Stimulated activated CD4-positive, alpha-beta T cell treated with anti-CD3 and anti-CD28 coated beads, Interleukin-12 subunit alpha, Interleukin-12 subunit beta, amount 100 ng/mL, for 48 hours (primary cell): ENCODE measurements at regions not wholly inside any gene's neighbourhood (a gene's known extent, or its start where the extent isn't known, plus 50 kb on each side); places are given as distances from the start of the nearest gene placed in this dataset.
"Not testable (repeated sequence)": the region's sequence is repeated elsewhere in the genome, so short reads cannot be mapped to it uniquely, and the experiment has no call there.

Experiments used
- DNase-seq, 3 donors: peaks; one replicate each; pipeline ENCODE4 v3.0.0-alpha.2; 2020; ENCODE audit warnings: low read depth in 2 of 3, low spot score in 1 of 3

DNA sequence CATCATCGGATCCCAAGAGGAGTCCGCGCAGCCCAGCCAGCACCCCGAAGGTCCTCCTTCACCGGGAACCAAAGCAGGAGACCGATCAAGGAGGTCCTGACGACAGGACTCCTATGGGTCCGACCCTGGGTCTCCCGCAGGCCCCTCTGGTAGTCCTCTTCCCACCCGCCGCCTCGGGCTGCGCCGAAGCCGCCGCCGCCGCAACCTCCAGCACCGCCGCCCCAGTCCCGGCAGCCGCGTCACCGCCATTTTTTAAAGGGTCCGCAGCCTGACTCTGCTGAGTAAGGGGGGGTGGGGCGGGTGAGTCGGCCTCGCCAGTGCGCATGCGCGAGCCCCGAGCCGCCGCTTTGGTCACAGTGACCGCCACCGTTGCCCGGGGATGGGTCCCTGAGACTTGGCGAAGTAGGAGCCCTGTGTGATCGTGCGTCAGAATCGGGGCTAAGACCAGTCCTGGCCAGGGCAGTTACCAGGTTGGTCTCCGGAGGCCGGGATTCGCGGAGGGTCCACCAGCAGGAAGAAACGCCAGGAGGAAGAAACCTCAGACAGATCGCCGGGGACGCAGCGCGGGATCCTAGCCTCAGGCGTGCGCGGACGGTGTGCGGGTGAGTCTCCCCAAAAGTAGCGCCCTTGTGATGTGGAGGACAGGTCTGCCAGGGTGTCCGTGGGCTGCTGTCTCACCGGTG, 1419.2 kb upstream of the PCDH10 start:
- DNase-seq, result not testable (repeated sequence)

DNA sequence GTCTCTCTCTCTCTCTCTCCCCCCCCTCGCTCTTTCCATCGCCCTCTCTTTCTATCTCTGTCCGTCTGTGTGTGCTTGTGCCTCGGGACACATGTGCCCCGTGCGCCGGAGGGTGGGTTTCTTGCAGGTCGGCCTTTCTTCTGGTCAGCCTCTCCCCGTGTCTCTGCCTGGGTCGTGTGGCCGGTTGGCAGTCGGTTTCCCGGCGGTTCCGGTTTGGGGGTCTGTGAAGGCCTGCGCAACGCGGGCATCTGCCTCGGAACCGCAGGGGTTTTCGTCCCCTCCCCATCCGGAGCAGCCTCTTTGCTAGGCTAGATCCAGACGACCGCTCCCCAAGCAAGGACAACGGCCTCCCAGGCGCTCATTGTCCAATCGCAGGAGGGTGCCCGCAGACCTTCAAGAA, 1418.5 kb upstream of the PCDH10 start:
- DNase-seq, result not testable (repeated sequence)

DNA sequence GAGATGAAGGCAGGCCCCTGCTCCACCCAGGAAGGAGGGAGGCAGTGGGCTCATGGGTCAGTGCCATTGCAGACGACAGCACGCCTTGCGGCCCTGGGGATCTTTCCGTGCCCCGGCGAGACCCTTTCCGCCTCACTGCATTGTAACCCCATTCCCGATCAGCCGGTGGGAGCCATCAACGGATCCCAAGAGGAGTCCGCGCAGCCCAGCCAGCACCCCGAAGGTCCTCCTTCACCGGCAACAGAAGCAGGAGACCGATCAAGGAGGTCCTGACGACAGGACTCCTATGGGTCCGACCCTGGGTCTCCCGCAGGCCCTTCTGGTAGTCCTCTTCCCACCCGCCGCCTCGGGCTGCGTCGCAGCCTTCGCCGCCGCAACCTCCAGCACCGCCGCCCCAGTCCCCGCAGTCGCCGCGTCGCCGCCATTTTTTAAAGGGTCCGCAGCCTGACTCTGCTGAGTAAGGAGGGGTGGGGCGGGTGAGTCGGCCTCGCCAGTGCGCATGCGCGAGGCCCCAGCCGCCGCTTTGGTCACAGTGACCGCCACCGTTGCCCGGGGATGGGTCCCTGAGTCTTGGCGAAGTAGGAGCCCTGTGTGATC, 1417.0 kb upstream of the PCDH10 start:
- DNase-seq, result not testable (repeated sequence)

DNA sequence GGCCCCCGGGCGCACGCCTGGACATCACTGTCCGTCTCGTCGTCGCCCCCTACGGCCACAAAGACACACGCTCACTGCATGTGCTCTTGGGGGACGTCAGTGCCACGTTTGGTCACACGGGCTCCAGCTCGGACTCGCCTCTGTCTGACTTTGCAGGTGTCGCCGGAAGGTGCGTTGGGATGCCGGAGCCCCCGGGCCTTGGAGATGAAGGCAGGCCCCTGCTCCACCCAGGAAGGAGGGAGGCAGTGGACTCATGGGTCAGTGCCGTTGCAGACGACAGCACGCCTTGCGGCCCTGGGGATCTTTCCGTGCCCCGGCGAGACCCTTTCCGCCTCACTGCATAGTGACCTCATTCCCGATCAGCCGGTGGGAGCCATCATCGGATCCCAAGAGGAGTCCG, 1414.8 kb upstream of the PCDH10 start:
- not testable (repeated sequence) for DNase-seq

DNA sequence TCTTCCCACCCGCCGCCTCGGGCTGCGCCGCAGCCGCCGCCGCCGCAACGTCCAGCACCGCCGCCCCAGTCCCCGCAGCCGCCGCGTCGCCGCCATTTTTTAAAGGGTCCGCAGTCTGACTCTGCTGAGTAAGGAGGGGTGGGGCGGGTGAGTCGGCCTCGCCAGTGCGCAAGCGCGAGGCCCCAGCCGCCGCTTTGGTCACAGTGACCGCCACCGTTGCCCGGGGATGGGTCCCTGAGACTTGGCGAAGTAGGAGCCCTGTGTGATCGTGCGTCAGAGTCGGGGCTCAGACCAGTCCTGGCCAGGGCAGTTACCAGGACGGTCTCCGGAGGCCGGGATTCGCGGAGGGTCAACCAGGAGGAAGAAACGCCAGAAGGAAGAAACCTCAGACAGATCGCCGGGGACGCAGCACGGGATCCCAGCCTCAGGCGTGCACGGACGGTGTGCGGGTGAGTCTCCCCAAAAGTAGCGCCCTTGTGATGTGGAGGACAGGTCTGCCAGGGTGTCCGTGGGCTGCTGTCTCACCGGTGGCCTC, 1414.2 kb upstream of the PCDH10 start:
- DNase-seq, result not testable (repeated sequence)

DNA sequence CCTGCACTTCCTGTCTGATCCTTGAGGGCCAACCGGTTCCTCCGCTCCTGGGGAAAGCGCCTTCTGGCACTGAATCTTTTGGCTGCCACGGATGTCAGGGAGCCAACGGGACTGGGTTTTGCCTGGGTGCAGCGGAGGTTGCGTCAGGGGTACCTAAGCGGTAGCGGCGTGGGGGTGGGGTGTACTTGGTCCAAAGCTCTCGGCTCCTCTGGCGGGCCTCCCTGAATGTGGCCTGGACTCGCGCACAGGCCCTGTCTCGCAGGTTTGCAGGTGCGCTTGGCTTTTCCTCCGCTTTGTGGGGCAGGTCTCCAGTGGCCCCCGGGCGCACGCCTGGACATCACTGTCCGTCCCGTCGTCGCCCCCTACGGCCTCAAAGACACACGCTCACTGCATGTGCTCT, 1410.1 kb upstream of the PCDH10 start:
- not testable (repeated sequence) for DNase-seq

DNA sequence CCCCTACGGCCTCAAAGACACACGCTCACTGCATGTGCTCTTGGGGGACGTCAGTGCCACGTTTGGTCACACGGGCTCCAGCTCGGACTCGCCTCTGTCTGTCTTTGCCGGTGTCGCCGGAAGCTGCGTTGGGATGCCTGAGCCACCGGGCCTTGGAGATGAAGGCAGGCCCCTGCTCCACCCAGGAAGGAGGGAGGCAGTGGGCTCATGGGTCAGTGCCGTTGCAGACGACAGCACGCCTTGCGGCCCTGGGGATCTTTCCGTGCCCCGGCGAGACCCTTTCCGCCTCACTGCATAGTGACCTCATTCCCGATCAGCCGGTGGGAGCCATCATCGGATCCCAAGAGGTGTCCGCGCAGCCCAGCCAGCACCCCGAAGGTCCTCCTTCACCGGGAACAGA, 1407.3 kb upstream of the PCDH10 start:
- not testable (repeated sequence) for DNase-seq

DNA sequence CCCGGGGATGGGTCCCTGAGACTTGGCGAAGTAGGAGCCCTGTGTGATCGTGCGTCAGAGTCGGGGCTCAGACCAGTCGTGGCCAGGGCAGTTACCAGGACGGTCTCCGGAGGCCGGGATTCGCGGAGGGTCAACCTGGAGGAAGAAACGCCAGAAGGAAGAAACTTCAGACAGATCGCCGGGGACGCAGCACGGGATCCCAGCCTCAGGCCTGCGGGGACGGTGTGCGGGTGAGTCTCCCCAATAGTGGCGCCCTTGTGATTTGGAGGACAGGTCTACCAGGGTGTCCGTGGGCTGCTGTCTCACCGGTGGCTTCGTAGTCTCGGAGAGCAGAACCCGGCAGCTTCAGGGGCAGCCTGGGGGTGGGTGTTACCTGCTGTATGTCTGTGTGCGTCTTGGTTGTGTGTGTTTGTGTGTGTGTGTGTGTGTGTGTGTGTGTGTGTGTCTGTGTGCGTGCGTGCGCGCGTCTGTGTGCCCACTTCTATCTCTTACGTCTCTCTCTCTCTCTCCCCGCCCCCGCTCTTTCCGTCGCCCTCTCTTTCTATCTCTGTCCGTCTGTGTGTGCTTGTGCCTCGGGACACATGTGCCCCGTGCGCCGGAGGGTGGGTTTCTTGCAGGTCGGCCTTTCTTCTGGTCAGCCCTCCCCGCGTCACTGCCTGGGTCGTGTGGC, 1406.4 kb upstream of the PCDH10 start:
- DNase-seq, result not testable (repeated sequence)

DNA sequence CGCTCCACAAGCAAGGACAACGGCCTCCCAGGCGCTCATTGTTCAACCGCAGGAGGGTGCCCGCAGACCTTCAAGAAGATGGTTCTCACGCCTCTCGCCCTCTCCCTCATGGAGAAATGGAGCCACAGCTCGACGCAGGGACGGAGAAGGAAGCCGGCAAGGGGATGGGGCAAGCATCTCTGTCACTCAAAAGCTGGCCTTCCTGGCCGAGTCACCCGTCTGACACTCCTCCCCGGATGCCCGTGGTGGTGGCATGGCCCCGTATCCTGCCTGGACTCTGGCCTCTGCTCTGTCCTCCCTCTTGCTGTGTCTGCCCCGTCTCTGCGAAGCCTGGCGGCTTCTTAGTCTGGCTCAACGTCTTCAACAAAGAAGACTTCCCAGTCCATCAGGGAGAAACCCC, 1405.7 kb upstream of the PCDH10 start:
- not testable (repeated sequence) for DNase-seq

DNA sequence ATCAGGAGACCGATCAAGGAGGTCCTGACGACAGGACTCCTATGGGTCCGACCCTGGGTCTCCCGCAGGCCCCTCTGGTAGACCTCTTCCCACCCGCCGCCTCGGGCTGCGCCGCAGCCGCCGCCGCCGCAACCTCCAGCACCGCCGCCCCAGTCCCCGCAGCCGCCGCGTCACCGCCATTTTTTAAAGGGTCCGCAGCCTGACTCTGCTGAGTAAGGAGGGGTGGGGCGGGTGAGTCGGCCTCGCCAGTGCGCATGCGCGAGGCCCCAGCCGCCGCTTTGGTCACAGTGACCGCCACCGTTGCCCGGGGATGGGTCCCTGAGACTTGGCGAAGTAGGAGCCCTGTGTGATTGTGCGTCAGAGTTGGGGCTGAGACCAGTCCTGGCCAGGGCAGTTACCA, 1401.9 kb upstream of the PCDH10 start:
- not testable (repeated sequence) for DNase-seq

DNA sequence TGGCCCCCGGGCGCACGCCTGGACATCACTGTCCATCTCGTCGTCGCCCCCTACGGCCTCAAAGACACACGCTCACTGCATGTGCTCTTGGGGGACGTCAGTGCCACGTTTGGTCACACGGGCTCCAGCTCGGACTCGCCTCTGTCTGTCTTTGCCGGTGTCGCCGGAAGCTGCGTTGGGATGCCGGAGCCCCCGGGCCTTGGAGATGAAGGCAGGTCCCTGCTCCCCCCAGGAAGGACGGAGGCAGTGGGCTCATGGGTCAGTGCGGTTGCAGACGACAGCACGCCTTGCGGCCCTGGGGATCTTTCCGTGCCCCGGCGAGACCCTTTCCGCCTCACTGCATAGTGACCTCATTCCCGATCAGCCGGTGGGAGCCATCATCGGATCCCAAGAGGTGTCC, 1399.9 kb upstream of the PCDH10 start:
- DNase-seq, result not testable (repeated sequence)

DNA sequence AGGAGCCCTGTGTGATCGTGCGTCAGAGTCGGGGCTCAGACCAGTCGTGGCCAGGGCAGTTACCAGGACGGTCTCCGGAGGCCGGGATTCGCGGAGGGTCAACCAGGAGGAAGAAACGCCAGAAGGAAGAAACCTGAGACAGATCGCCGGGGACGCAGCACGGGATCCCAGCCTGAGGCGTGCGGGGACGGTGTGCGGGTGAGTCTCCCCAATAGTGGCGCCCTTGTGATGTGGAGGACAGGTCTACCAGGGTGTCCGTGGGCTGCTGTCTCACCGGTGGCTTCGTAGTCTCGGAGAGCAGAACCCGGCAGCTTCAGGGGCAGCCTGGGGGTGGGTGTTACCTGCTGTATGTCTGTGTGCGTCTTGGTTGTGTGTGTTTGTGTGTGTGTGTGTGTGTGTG, 1399.1 kb upstream of the PCDH10 start:
- DNase-seq, result not testable (repeated sequence)

DNA sequence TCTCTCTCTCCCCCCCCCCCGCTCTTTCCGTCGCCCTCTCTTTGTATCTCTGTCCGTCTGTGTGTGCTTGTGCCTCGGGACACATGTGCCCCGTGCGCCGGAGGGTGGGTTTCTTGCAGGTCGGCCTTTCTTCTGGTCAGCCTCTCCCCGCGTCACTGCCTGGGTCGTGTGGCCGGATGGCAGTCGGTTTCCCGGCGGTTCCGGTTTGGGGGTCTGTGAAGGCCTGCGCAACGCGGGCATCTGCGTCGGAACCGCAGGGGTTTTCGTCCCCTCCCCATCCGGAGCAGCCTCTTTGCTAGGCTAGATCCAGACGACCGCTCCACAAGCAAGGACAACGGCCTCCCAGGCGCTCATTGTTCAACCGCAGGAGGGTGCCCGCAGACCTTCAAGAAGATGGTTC, 1398.6 kb upstream of the PCDH10 start:
- not testable (repeated sequence) for DNase-seq

DNA sequence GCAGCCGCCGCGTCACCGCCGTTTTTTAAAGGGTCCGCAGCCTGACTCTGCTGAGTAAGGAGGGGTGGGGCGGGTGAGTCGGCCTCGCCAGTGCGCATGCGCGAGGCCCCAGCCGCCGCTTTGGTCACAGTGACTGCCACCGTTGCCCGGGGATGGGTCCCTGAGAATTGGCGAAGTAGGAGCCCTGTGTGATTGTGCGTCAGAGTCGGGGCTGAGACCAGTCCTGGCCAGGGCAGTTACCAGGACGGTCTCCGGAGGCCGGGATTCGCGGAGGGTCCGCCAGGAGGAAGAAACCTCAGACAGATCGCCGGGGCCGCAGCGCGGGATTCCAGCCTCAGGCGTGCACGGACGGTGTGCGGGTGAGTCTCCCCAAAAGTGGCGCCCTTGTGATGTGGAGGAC, 1386.9 kb upstream of the PCDH10 start:
- DNase-seq, result not testable (repeated sequence)

DNA sequence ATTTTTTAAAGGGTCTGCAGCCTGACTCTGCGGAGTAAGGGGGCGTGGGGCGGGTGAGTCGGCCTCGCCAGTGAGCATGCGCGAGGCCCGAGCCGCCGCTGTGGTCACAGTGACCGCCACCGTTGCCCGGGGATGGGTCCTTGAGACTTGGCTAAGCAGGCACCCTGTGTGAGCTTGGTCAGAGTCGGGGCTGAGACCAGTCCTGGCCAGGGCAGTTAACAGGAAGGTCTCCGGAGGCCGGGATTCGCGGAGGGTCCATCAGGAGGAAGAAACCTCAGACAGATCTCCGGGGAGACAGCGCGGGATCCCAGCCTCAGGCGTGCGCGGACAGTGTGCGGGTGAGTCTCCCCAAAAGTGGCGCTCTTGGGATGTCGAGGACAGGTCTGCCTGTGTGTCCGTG, 1384.4 kb upstream of the PCDH10 start:
- no peak for DNase-seq

DNA sequence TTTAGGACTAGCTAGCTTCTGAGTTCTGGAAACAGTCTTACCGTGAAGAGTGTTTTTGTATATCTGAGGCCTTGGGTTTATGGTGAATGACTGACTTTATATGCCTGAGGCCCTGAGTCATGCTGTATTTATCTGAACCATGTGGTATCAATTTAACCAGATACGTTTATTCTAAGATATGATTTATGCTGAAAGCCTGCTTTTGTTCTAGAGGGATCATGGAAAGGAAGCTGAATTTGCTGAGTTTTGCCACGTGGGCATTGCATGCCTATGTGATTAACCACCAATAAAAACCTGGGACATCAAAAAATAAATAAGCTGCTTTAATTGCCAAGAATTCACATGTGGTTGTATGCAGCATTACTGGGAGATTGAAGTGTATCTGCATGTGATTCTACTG, 1374.7 kb upstream of the PCDH10 start:
- not testable (repeated sequence) for DNase-seq

DNA sequence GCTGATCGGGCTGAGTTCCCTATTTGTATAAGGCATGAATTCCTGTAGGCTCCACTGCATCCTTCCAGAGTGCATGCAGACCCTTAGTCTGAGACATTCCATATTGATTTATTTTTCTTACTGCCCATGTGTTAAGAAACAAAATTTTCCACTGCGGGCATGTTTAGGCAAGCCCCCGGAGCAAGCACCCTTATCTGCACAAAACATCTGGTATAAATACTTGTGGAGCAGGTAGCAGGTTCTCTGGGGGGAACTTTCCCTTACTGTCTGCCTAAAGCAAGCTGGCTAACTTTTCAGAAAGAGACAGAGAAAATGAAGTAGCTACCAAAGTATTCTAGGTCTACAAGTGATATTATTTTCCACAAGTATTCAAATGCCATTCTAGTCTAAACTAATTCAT, 1338.5 kb upstream of the PCDH10 start:
- DNase-seq, result not testable (repeated sequence)
